Stromal cell of bone marrow (primary cell): ENCODE measurements at regions not wholly inside any gene's neighbourhood (a gene's known extent, or its start where the extent isn't known, plus 50 kb on each side); places are given as distances from the start of the nearest gene placed in this dataset.

ENCODE experiments used
- DNase-seq: peaks from one replicate; pipeline ENCODE4 v3.0.0-alpha.2; 2012; ENCODE audit warnings: low read depth

DNA sequence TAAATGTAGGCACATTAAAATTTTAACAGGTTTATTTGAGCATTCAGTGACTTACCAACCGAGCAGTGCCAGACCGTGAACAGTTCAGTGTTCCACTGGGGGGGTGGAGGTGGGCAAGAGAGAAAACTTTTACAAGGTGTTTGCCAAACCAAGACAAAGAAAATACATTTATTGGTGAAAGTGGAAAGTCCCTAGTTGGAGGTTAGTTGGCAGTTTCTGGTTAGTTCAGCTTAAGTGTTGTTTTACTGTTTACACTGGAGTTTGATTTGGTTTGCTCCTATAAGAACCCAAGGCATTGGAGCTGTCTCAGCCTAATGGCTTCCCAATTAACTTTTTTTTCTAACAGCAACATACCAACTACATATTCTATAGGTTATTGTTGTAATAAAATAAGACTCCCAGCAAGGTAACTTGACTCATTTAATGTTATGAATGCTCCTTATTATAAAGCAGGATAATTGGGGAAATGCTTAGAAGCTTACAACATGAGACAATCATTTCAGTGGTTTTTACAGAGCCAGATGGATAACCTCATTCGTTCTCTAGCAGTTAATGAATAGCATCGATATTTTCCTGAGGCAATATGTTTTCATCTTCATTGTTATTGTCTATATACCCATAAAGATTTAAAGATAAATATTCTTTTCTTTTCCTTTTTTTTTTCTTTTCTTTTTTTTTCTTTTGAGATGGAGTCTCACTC is 115.8 kb downstream of the ETNK1 start:
- no peak for DNase-seq

DNA sequence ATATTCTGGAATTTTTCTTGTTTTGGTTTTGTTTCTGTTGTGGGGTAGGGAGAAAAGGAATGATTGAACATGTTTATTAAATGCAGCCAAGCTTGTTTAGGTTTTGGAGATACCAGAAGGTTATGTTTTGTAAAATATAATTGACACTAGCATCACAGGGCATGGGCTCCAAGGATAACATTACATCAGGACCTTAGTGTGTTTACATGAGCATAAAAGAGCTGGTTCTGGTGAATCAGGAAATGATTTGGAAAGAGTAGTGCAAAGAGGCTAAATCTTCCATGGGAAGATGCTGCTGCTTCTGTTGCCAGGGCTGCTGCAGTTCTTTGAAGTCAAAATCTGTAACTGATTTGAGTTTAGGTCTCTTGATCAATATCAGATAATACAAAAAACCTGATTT is 118.7 kb downstream of the ETNK1 start:
- DNase-seq = peak; percentile 40

DNA sequence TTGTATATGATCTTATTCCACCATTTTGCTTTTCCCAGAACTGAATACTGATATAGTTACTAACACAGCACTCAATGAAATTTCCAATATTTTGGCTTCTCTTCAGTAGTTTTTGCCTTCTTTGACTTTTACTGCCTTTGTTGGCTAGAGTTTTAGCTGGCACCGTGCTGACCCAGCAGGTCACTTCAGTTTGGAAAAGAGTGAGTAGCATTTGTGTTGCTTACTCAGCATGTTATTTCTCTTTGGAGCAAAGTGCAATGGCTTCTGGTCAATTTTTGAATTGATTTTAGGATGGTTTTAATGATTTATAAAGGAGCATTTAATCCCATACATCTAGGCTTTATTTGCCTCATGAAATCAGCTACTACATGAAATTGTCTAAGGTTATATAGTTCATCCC is 119.2 kb downstream of the ETNK1 start:
- DNase-seq = no peak

DNA sequence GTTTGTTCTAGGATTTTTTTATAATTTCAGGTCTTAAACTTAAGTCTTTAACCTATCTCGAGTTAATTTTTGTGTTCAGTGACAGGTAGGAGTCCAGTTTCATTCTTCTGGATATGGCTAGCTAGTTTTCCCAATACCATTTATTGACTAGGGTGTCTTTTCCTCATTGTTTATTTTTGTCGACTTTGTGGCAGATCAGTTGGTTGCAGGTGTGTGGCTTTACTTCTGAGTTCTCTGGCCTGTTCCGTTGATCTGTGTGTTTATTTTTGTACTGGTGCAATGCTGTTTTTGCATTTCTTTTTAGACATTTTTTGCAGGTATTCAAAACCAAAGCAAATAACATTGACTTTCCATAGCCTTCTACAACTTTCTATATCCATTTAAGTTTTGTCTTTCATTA is 121.7 kb downstream of the ETNK1 start:
- DNase-seq = no peak

DNA sequence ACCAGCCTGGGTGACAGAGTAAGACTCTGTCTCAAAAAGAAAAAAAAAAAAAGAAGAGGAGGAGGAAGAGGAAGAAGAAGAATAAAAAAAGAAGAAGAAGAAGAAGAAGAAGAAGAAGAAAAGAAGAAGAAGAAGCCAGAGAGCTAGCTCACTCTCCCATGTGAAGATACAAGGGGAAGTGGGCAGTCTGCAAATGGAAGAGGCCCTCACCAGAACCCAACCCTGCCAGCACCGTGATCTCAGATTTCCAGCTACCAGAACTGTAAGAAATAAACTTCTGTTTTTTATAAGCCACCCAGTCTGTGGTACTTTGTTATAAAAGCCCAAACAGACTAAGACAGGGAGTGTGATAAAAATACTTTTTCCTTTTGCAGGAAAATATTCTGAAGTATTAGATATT is 130.7 kb downstream of the ETNK1 start:
- DNase-seq = no peak

DNA sequence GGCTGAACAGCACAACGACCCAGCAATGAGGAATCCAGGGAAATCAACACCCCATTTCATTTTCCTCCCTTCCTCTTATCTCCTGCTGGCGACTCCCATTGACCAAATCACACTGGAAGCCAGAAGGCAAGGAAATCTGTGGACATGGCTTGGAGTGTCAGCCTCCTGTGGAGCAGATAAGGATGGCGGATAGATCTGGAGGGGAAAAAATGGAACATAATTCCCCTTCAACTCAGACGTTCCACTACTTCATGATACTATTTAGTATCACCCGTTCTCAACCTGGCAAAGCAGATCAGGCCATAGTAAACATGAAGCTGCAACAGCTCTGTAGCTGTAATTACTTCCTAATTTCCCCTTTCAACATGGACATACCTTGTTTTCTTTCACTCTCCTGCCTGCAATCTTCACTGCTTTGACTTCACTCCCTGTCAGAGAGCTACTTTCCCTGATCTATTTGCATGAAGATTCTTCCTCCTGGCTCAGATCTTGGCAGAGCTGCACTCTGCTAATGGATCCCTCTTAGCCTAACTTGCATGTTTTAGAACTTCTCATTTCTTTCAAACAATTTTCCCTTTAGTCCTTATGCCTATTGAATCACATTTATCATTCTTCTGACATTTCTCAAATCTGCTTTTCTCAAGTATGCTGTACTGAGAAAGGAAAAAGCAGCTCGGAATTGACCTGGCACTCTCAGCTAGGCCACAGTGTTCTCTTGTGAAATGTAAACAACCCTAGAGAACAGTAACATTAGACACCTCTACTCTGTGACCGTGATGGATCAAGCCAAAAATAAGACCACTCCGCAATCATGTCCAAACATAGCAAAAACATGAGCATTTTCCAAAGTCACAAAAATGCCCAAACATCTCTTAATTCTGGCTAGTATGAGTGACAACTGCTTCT is 135.1 kb downstream of the ETNK1 start:
- no peak for DNase-seq

DNA sequence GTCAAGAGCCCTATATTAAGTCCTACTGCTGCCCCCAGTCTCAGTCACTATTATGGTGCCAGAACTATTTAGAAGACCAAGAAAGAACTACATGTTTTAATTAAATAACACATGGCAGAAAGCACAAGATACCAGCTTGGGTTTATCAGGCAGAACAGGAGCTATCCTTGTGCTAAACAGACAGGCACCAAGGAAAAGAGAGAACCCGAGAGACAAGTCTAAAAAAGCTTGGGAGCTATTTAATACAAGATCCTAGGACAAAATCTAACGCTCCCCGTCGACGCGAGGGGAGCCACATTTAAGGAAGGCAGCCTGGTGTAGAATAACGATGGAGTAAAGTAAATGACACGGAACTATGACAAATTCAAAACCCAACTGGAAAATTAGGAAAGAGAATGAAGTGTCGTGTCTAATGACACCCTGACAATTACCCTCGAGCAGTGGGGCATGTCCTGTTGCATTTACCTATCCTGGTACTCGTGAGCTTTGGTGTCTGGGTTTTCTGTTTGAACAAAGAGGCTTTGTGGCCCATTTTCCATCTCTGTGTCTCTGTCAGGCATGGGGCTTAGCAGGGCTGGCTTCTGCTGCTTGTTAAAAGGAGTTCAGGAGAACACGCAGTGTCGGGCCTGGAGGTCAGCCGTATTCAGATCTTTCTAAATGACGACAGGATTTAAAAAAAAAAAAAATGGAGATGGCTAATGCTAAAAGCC is 140.6 kb downstream of the ETNK1 start:
- DNase-seq = no peak

DNA sequence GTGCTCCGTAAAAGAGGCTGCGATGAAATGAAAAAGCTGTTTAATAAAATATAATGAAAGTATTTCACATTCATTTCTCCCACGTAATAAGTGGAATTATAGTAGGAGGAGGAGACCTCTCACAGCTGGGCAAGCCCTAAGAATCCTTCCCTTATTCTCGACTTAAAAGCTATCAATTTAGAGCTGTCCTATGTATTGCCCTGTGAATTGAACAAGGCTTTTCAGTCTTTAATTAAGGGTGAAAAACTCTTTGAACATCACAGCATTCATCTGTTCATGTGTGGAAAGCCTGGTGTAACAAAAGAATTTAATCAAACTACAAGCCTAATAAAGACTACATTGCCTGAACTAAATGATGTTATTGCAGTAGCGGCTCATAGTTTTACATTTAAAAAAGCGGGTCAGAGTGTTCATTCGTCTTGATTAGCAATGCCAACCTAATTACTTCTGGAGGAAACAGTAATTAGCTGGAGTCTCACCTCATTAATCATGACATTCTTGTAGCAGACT is 142.0 kb downstream of the ETNK1 start:
- DNase-seq = no peak

DNA sequence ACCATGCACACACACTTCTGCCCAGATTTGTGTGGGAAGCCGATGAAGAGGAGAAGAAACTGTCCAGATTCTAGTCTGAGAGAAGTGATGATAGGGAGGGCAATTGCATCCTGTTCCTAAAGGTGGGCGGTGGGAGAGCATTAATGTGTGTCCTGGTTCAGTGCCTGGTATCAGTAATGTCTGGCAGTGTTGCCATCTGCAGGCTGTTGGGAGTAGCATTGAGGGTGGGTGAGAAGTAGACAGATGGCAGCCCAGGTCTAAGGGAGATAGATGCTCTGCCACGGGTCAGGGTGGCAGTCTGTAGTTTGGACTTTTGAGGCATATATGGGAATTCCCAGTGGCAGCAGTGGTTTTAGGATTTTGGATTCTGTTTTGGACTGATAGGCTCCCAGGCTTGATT is 156.4 kb downstream of the ETNK1 start:
- DNase-seq = no peak

DNA sequence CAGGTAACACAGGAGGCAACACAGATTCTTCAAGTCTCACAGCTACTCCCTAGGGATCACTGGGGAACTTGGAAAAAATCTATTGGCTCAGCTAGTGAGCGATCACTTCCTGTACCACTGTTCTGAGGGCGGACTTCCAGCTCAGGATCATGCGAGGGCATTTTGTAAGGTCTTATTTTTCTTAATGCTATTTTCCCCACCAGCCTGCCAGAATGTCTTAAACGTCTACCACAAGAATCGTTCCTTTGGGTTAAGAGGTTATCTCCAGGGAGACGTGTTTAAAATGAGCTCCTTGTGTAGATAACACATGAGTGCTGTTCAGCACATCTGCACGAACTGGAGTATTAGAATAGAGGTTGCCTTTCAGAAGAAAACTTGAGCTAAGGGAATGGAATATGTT is 162.6 kb downstream of the ETNK1 start:
- peak; percentile 19 for DNase-seq

DNA sequence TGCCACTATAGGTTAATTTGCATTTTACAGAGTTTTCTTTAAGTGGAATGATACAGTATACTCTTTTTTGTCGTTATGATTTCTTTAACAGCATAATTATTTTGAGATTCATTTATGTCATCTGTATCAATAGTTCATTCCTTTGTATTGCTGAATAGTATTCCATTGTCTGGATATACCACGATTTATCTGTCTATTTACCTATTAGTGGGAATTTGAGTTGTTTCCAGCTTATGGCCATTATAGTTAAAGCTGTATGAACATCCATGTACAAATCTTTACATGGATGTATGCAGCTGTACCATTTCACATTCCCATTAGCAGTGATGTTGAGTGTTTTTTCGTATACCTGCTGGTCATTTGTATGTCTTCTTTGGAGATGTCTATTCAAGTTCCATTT is 163.9 kb downstream of the ETNK1 start:
- no peak for DNase-seq

DNA sequence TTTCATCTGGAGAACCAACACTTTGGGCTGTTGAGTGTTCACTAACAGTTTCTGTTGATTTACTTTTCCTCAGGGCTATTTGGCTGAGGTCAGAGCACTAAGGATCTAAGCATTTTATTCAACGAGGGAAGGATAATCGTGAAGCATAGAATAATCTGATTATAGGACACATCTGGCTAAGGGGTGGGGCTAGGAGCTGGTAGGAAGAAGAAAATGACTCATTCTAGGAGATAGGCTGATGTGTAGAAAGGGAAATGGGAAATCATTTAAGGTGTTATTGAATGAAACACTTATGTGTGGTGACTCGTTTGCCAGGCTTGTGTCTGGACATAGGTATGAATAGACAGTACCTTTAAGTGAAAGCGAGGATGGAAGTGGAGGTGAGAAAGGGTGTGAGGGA is 167.2 kb downstream of the ETNK1 start:
- no peak for DNase-seq

DNA sequence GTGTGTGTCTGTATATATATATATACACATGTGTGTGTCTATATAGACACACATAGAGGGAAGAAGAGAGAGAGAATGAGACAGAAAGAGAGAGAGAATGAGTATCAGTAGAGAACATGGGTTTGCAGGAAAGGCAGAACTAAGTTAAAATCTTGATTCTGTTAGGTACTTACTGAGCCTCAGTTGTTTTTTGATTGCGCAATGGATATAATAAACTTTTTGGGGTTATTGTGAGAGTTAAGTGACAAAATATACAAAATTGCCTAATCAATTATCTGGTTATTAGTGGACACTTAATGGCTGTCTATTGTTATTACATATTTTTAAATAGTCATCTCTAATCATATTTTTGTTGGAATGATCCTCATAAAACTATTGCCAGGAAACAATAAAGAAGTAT is 169.0 kb downstream of the ETNK1 start:
- DNase-seq = no peak

DNA sequence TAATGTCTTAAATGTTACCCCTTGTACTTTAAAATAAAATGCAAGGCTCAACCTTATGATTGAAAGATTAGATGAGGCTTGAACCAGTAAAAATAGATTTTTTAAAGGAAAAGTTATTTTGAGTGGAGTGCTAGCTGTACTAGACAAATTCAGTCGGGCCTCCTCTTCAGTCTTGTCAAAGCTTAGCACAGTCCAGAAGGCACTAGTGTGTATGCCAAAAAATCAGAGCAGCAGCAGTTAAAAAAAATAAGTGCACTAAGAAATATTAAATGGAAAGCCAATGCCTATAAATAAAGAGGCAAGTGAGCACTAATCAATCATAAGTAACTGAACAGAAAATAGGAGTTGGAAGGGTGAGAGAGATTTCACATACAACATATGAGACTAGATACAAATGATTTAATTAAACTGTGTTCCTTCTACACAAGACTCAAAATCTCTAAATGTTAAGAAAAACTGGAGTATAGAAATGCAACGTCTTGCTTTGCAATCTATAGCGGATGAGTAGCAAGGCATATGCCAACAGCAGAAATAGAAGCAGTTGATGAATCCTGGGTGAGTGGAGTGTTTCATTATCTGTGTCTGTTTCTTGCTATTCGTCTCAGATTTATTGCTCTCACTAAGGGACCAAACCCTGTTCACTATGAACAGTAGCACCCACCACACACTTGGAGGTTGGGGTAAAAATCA is 172.1 kb downstream of the ETNK1 start:
- DNase-seq = no peak

DNA sequence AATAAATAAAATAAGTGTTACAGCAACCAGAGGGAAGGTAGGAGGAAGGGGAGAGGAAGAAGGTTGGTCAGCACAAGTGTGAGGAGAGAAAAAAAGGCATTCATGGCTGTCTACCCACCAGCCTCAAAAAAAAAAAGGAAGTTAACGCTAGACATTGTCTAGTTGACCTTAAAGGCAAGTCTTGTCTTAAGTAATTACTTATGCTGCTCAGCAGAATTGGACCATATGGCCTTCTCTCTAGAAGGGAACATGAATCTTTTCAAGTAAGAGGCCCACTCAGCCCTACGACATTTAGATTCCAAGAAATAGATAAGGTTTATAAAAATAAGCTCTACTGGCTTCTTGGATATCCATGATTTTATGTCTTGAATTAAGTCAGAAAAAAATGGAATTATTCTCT is 172.7 kb downstream of the ETNK1 start:
- no peak for DNase-seq

DNA sequence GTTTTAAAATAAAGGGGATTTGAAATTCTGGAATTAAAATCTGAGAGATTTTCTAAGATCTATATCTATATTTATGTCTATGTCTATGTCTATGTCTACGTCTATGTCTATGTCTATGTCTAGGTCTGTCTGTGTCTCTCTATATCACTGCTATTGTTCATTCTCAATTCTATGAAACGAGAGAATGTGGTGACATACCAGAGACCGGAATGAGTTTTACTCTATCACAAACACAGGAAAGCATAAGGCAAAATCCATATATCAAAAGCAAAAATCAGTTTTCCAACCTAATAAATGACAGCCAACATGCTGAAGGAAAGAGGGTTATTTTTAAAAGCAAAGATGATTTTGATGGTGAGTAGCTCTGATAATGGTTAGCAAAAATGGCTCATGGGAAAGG is 173.1 kb downstream of the ETNK1 start:
- DNase-seq = no peak

DNA sequence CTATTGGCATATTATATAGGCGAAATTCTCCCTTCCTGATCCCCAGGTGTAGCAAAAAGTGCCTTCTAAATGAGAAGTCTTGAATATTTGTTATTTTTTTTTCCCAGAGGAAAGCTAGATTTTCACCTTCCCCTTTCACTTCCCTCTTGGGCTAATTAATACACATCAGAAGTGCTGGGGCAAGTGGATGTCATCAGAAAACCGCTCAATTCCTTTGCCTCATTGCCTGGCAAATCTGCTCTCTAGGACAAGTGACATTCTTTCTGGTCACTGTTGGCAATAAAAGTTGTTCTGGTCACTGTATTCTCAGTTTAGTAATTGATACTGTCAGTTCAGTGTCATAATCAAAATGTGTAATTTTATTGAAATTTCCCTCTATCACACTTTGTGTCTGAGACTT is 174.5 kb downstream of the ETNK1 start:
- DNase-seq = no peak

DNA sequence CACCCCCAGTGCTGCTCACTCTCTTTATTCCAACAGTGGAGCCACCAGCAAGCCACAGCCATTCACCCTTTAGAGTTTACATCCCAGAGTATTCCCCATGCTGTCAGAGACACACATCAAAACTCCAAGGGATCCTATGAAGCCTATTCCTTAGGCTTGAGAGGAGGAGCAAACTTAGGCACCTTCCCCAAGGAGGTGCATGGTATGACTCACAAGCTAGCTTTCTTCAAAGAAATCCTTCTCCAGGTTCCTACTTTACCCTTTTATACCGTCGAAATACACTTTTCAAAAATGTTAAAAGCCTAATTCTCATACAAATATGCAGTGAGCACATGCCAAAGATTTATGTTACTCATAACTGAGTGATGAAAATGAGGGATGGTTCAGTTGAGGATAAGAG is 175.4 kb downstream of the ETNK1 start:
- DNase-seq = no peak

DNA sequence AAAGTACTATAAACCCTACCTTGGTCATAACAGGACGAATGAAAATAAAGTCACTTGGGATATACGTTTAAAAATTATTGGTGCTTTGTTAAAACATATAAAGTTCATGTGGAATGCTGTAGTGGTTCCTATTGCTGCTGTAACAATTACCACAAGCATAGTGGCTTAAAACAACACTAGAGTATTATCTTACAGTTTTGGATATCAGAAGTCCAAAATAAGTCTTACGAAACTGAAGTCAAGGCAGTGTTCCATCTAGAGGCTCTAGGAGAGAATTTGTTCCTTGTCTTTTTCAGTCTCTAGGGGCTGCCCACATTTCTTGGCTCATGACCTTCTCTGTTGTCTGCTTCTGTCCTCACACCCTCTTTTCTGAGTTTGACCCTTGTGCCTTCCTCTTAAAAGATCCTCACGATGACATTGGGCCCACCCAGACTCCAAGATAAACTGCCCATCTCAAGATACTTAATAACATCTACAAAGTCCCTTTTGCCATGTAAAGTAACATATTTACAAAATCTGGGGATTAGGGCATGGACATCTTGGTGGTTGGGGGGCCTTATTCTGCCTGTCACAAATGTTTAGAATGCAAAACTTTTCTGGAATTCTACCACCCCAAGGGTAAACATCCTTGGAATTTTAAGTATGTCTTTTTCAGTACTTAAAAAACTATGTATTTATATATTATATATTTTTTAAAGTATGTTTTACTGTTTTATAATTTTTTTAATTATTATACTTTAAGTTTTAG is 178.1 kb downstream of the ETNK1 start:
- no peak for DNase-seq

DNA sequence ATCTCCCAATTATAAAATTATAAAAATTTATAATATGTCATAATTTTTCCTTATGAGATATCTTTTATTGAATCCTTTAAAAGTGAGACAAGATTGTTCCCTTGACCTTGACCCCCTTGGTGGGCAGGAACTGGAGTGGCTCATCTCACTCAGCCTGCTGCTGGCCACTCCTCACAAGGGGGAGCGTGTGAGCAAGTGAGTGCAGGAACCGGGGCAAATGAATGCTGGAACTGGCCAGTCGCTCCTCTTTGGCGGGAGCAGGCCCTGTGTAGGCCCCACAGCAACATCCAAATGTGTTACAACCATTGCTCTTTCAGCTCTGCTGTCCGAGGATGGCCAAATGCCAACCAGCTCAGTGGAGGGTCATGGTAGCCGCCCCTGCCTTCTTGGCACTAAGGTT is 178.8 kb downstream of the ETNK1 start:
- no peak for DNase-seq

DNA sequence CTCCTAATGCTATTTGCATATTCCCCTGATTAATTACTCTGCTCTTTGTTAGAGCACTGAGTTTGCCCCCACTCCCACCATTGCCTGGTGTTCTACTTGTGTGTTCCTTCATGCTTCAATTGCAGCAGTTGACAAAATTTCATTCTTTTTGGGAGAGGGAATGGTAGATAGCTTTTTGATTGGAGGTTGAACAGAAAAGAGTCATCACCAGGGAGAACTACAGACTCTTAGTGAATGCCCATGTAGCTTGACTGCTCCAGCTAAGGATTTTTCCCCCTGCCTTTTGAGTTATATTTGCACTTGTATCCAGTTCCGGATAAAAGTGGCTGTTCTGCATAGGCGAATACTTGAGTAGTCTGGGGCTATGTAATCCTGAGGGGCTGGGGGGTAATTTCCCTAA is 183.9 kb downstream of the ETNK1 start:
- no peak for DNase-seq
